ENCODE measurements at regions not wholly inside any gene's neighbourhood (a gene's known extent, or its start where the extent isn't known, plus 50 kb on each side); places are given as distances from the start of the nearest gene placed in this dataset.

DNA sequence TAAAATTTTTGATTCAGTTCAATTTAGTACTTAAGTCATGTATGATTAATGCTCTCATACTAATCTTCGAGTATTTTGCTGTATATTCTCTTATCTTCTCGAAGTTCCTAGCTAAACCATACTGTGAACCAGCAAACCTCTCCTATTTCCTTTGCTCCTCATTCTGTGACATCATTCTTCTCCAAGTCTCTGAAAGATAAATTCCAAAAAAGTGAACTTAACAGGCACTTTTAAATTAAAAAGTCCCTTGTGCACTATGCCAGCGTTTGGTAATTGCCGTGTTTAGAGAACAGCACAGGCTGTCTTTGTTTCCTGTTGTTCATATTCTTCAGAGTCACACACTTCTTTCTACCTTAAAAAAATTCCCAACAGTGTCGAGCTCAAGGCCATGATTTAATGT lies 188.4 kb upstream of the PHACTR1 start:
- TF ChIP-seq, protein P1, sequence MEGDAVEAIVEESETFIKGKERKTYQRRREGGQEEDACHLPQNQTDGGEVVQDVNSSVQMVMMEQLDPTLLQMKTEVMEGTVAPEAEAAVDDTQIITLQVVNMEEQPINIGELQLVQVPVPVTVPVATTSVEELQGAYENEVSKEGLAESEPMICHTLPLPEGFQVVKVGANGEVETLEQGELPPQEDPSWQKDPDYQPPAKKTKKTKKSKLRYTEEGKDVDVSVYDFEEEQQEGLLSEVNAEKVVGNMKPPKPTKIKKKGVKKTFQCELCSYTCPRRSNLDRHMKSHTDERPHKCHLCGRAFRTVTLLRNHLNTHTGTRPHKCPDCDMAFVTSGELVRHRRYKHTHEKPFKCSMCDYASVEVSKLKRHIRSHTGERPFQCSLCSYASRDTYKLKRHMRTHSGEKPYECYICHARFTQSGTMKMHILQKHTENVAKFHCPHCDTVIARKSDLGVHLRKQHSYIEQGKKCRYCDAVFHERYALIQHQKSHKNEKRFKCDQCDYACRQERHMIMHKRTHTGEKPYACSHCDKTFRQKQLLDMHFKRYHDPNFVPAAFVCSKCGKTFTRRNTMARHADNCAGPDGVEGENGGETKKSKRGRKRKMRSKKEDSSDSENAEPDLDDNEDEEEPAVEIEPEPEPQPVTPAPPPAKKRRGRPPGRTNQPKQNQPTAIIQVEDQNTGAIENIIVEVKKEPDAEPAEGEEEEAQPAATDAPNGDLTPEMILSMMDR (IDR thresholded peaks at IDR 0.05; ENCODE audit: low read depth, low read length, missing control alignments): no peak
- no peak for DNase-seq (ENCODE audit: low read depth)
- no peak overlapping the region for H3K4me3 ChIP-seq (ENCODE audit: low read depth, low read length)

DNA sequence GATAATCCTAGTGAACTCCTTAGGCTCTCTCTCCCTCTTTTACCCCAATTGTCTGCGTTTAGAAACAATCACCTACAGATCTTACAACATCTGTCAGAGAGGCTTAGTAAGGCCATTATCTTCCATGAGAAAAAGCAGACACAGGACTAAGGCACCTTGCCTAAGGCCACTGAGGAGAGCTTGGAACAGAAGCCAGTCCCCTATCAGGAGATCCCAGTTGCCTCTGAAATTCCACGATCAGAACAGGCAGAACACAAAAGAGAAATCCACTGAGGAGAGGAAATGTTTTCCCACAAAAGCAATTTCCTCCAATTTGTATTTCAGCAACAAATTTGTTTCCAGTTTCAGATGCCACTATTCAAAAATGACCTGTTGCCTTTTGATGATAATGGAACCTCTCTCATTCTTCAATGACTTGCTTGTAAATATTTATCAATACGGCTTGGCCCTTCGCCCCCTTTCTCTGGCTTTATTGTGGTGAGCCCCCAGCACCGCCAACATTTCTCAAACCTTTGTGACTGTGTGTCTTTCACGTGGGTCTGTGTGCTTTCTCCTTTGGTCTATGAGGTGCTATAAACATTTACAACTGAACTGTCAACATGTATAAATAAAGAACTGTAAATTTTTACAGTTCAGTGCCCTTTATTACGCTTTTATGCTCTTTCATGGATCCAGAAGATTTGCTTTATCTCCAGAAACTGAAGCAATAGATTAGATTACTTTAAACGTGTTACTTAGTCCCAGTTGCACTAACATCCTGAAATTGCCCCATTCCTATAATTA lies 187.8 kb upstream of the PHACTR1 start:
- TF ChIP-seq, protein P1 (IDR thresholded peaks at IDR 0.05; ENCODE audit: low read depth, low read length, missing control alignments): no peak
- no peak for DNase-seq (ENCODE audit: low read depth)

DNA sequence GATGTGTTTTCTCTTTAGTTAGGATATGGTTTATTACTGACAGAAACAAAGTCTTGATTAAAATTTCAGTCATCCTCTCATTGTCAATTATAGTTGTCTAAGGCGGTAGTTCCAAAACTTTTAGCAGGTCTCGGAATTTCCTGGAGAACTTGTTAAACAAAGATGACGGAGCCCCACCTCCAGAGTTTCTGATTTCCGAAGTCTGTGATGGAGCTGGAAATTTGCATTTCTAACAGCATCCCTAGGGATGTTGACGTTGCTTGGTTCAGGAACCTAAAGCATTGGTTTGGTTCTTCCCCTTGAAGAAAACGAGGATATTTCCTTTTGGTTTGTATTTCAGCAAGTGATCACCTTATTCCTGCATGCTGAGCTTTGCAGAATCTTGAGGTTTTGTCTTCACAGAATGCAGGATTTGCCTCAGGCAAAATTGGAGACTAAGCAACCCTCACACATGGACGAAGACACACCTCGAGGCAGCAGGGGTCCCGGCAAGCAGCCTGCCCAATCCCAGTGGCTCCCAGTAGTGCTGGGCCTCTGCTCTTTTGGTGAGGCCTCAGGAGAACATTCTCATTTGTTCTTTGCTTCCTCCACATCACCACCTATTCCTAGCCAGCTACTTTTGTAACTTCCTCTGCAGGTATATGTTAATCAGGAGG lies 187.1 kb upstream of the PHACTR1 start:
- no peak for DNase-seq (ENCODE audit: low read depth)
- no peak overlapping the region for H3K4me3 ChIP-seq (ENCODE audit: low read depth, low read length)
- TF ChIP-seq, protein P1 (IDR thresholded peaks at IDR 0.05; ENCODE audit: low read depth, low read length, missing control alignments): no peak

More for the DNA sequence above, 187.8 kb upstream of the PHACTR1 start:
- H3K4me3 ChIP-seq (ENCODE audit: low read depth, low read length): no peak overlapping the region

DNA sequence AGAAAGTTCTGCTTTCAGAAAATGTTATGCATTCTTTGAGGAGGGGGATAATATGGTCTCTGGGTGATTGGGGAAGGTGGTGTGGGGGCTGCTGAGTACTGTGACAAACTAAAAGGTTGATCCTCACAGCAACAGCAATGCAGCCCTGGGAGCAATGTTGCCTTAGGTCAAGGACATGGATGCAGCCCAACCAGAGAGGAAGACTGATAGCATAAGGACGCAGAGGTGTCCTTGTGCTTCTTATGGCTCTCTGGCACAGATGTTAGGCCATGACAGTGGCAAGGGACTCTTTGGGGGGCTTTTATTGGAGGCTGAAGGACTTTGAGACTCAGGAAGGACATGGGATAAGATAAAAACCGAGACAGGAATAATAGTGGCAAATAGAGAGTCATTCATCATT lies 186.2 kb upstream of the PHACTR1 start:
- DNase-seq (ENCODE audit: low read depth): no peak
- TF ChIP-seq, protein P1 (IDR thresholded peaks at IDR 0.05; ENCODE audit: low read depth, low read length, missing control alignments): no peak
- H3K4me3 ChIP-seq (ENCODE audit: low read depth, low read length): no peak overlapping the region

DNA sequence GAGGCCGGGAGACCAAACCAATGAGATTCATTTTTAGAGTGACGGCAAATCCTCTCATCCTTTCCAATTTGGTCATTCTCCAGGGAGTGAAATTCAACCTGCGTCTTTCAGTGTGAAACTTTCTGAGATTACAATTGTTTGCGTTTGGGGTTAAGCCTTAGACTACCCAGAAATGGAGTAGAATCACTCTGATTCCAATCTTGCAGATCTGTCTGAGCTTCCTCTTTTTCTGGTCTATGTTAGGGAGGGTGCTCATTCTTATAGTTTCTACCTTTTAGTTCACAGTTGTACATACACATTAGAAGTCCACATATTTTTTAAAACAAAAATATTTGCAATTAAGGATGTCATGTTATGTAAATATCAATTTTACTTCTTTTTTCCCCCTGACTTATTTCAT lies 183.0 kb upstream of the PHACTR1 start:
- TF ChIP-seq, protein P1 (IDR thresholded peaks at IDR 0.05; ENCODE audit: low read depth, low read length, missing control alignments): no peak
- DNase-seq (ENCODE audit: low read depth): no peak
- H3K4me3 ChIP-seq (ENCODE audit: low read depth, low read length): no peak overlapping the region

DNA sequence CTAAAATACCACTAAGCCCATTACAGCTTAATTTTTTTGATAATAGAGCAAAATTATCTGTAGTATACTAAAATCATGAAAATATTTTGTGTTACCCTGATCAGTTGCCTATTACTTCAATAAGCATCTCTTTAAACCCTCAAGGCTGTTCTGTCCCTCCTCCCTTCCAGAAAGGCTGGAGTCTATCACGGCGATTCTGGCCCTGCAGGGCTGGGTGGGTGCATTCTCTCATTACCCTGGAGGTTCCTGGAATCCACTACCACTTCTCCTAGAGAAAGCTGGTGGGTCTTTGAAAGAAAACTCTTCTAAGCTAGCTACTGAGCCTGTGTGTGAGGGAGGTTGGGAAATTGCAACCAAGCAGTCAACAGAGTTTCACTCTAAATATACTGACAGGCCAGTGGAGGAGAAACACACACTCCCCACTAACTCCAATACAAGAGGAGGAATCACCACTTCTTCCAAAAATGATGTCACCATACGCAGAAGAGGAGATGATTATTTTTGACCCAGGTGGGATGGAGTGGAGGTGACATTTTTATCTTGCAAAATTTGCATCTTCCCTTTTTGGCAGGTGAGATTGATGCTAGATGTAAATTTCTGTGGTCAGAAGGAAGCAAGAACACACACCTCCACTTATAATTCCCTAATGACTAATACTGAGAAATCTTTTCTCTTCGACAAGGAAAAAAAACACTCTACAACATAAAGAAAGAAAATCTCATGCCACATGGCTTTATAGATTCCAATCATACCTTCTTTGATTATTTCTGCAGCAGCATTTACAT lies 182.3 kb upstream of the PHACTR1 start:
- H3K4me3 ChIP-seq (ENCODE audit: low read depth, low read length): no peak overlapping the region
- TF ChIP-seq, protein P1 (IDR thresholded peaks at IDR 0.05; ENCODE audit: low read depth, low read length, missing control alignments): no peak
- DNase-seq (ENCODE audit: low read depth): no peak
